PC-3 (cell line): ENCODE measurements at regions not wholly inside any gene's neighbourhood (a gene's known extent, or its start where the extent isn't known, plus 50 kb on each side); places are given as distances from the start of the nearest gene placed in this dataset.

ENCODE experiments used
- ATAC-seq: fragments of 200-7000 bp; cut with Tn5 transposase; 2 replicates; pipeline ENCODE4 v1.9.1; 2020; ENCODE audit warnings: mild to moderate bottlenecking, moderate library complexity
- BruUV-seq: library from RNA; stranded (reverse); fragments of 400-500 nt; replicated peaks from 2 replicates; lab custom pipeline; 2021; lab: Mats Ljungman, UMichigan
- CTCF ChIA-PET: fragments of 300-600 bp; sonication (Branson Sonifier 250); formaldehyde crosslinking; loops from one replicate; lab custom pipeline; 2022; ENCODE audit warnings: antibody characterized with exemption; lab: Charles Lee
- POLR2A ChIA-PET: fragments of 300-600 bp; sonication (Branson Sonifier 250); formaldehyde crosslinking; loops from one replicate; lab custom pipeline; 2022; ENCODE audit warnings: antibody characterized with exemption; ENCODE audit not compliant: unreplicated experiment; lab: Charles Lee
- DNase-seq: peaks from one replicate; pipeline ENCODE4 v3.0.0-alpha.2; 2015
- H2AFZ ChIP-seq: fragments of 300-600 bp; sonication (generic); 2 replicates; pipeline ENCODE4 v1.6.0; 2016; ENCODE audit warnings: antibody characterized with exemption, low read length
- H3F3A ChIP-seq: fragments of 300-600 bp; sonication (generic); one replicate; pipeline ENCODE4 v1.6.0; 2017; ENCODE audit warnings: antibody characterized with exemption, low read length, control low read depth, mild to moderate bottlenecking; ENCODE audit not compliant: unreplicated experiment
- H3K27ac ChIP-seq: fragments of 300-600 bp; sonication (generic); 2 replicates; pipeline ENCODE4 v1.5.1; 2016; ENCODE audit warnings: mild to moderate bottlenecking, low read length
- H3K27me3 ChIP-seq: fragments of 300-600 bp; sonication (generic); 2 replicates; pipeline ENCODE4 v1.6.1; 2016; ENCODE audit warnings: low read length, mixed read lengths
- H3K36me3 ChIP-seq: fragments of 300-600 bp; sonication (generic); 2 replicates; pipeline ENCODE4 v1.6.1; 2016; ENCODE audit warnings: low read depth, mixed run types, low read length, mixed read lengths
- H3K4me1 ChIP-seq: fragments of 300-600 bp; sonication (generic); 2 replicates; pipeline ENCODE4 v1.5.1; 2016; ENCODE audit warnings: low read length; ENCODE audit not compliant: insufficient read depth
- H3K4me2 ChIP-seq: fragments of 300-600 bp; sonication (generic); 2 replicates; pipeline ENCODE4 v1.6.0; 2016; ENCODE audit warnings: low read length
- H3K4me3 ChIP-seq: fragments of 300-600 bp; sonication (generic); 2 replicates; pipeline ENCODE4 v1.5.1; 2016; ENCODE audit warnings: mild to moderate bottlenecking, low read length, mixed read lengths
- H3K79me2 ChIP-seq: fragments of 300-600 bp; sonication (generic); 2 replicates; pipeline ENCODE4 v1.6.1; 2017; ENCODE audit warnings: low read length, mixed read lengths
- H3K9ac ChIP-seq: fragments of 300-600 bp; sonication (generic); 2 replicates; pipeline ENCODE4 v1.6.0; 2016; ENCODE audit warnings: mild to moderate bottlenecking, low read length
- H3K9me2 ChIP-seq: fragments of 300-600 bp; sonication (generic); replicated peaks from 2 replicates; pipeline ENCODE4 v1.6.1; 2016; ENCODE audit warnings: mixed run types, low read length, mixed read lengths
- H3K9me3 ChIP-seq: fragments of 300-600 bp; sonication (generic); 2 replicates; pipeline ENCODE4 v1.6.1; 2016; ENCODE audit warnings: low read length, mixed read lengths
- H4K20me1 ChIP-seq: fragments of 300-600 bp; sonication (generic); 2 replicates; pipeline ENCODE4 v1.6.1; 2016; ENCODE audit warnings: low read length, mixed read lengths
- CTCF ChIP-seq: fragments of 300-600 bp; sonication (generic); conservative IDR thresholded peaks from 2 replicates; pipeline ENCODE4 v1.5.1; 2017; ENCODE audit warnings: antibody characterized with exemption, low read depth, mild to moderate bottlenecking, low read length
- EZH2 ChIP-seq: fragments of 300-600 bp; sonication (generic); IDR thresholded peaks from one replicate; pipeline ENCODE4 v1.6.1; 2017; ENCODE audit warnings: antibody characterized with exemption, mild to moderate bottlenecking, low read length; ENCODE audit not compliant: unreplicated experiment
- EZH2phosphoT487 ChIP-seq: fragments of 300-600 bp; sonication (generic); IDR thresholded peaks from 2 replicates; pipeline ENCODE4 v1.6.1; 2018; ENCODE audit warnings: mild to moderate bottlenecking, antibody characterized with exemption, low read length, borderline replicate concordance
- intact Hi-C: fragments of 100-400 bp; cut with micrococcal nuclease; formaldehyde crosslinking; loops from 2 replicates; pipeline ENCODE4 v1.9.0; 2023

- Histone ChIP-seq H3K4me2 (no peak overlapping the region), H2AFZ (no peak overlapping the region), H3F3A (no peaks in the 10 kb centered on the region), H3K4me3 (no peak overlapping the region), H3K27me3 (no peaks in the 10 kb centered on the region), H3K27ac (no peak overlapping the region), H3K4me1 (no peaks in the 10 kb centered on the region), H3K9me3 (no peaks in the 10 kb centered on the region), H4K20me1 (no peaks in the 10 kb centered on the region), H3K9ac (no peak overlapping the region), H3K79me2 (no peaks in the 10 kb centered on the region), H3K36me3 (no peaks in the 10 kb centered on the region), H3K9me2 (no peaks in the 10 kb centered on the region)
- DNase-seq = peak; percentile 47
- intact Hi-C loops = no loop called here
- ChIA-PET CTCF (interaction anchor here (0.5 kb wide), 1 partner anchor 30 kb away, joined by 3 read pairs; no protein-coding TSS in a partner anchor), POLR2A (no interaction called here)
- peak; percentile 69; the same call in 1 of the 2 replicates for ATAC-seq
- BruUV-seq = no TSS peak
- TF ChIP-seq CTCF = peak; percentile 61
- no peak for TF ChIP-seq EZH2
- TF ChIP-seq EZH2phosphoT487 = no peak
These were observed 103.4 kb downstream of the QRFPR start for GRCh38 chr4:121277194-121278105.

GRCh38 chr4:121273191-121273590, 107.6 kb downstream of the QRFPR start:
- no peaks in the 10 kb centered on the region for H3F3A ChIP-seq
- TF ChIP-seq EZH2phosphoT487 (no peak), EZH2 (no peak), CTCF (no peak)
- no TSS peak for BruUV-seq
- CTCF ChIA-PET = no interaction called here
- no peak overlapping the region for H3K4me2 ChIP-seq
- H3K9me2 ChIP-seq = no peaks in the 10 kb centered on the region
- ATAC-seq (no peak), DNase-seq (no peak)
- H3K27ac ChIP-seq = no peak overlapping the region
- POLR2A ChIA-PET = no interaction called here
- intact Hi-C loops = no loop called here
- peaks cover 4% of the 10 kb centered on the region; the same call in 1 of the 2 replicates for H3K4me1 ChIP-seq
- no peaks in the 10 kb centered on the region for H3K9me3 ChIP-seq
- no peaks in the 10 kb centered on the region for H3K27me3 ChIP-seq
- no peak overlapping the region for H2AFZ ChIP-seq
- H3K9ac ChIP-seq = no peak overlapping the region
- no peaks in the 10 kb centered on the region for H3K79me2 ChIP-seq
- no peak overlapping the region for H3K4me3 ChIP-seq
- no peaks in the 10 kb centered on the region for H4K20me1 ChIP-seq
- no peaks in the 10 kb centered on the region for H3K36me3 ChIP-seq

- TF ChIP-seq CTCF (no peak), EZH2phosphoT487 (no peak), EZH2 (no peak)
- H3K79me2 ChIP-seq = no peaks in the 10 kb centered on the region
These were observed 108.3 kb downstream of the QRFPR start for GRCh38 chr4:121272526-121272925.

More at GRCh38 chr4:121272526-121272925, 108.3 kb downstream of the QRFPR start:
- no peak overlapping the region for H3K9ac ChIP-seq
- peak; percentile 73 for DNase-seq
- H3K4me1 ChIP-seq = peaks cover 4% of the 10 kb centered on the region; the same call in 1 of the 2 replicates
- no peaks in the 10 kb centered on the region for H3K36me3 ChIP-seq
- H4K20me1 ChIP-seq = no peaks in the 10 kb centered on the region
- ATAC-seq = peak; percentile 53
- H3K4me3 ChIP-seq = no peak overlapping the region
- POLR2A ChIA-PET = interaction anchor here (0.6 kb wide), 1 partner anchor 81 kb away, joined by 5 read pairs; no protein-coding TSS in a partner anchor
- CTCF ChIA-PET = no interaction called here
- H2AFZ ChIP-seq = no peak overlapping the region
- no peaks in the 10 kb centered on the region for H3K27me3 ChIP-seq
- no peaks in the 10 kb centered on the region for H3K9me2 ChIP-seq
- intact Hi-C loops = no loop called here
- no peak overlapping the region for H3K4me2 ChIP-seq
- no peaks in the 10 kb centered on the region for H3K9me3 ChIP-seq
- BruUV-seq = no TSS peak
- H3F3A ChIP-seq = no peaks in the 10 kb centered on the region
- no peak overlapping the region for H3K27ac ChIP-seq
